Suprapubic skin (tissue), 4 donors: ENCODE measurements at regions not wholly inside any gene's neighbourhood (a gene's known extent, or its start where the extent isn't known, plus 50 kb on each side); places are given as distances from the start of the nearest gene placed in this dataset.

ENCODE experiments used
- DNase-seq, 2 donors: peaks; one replicate each; pipeline ENCODE4 v3.0.0-alpha.2; 2019; ENCODE audit warnings: low spot score in 2 of 2
- H3K27ac ChIP-seq: fragments of 200-600 bp; sonication (generic); one replicate; pipeline ENCODE4 v1.5.1; 2019
- H3K27me3 ChIP-seq: fragments of 200-600 bp; sonication (generic); one replicate; pipeline ENCODE4 v1.5.1; 2019
- H3K36me3 ChIP-seq: fragments of 200-600 bp; sonication (generic); one replicate; pipeline ENCODE4 v1.5.1; 2019
- H3K4me1 ChIP-seq: fragments of 200-600 bp; sonication (generic); one replicate; pipeline ENCODE4 v1.5.1; 2019
- H3K4me3 ChIP-seq: fragments of 200-600 bp; sonication (generic); one replicate; pipeline ENCODE4 v1.5.1; 2019; ENCODE audit warnings: mild to moderate bottlenecking
- H3K9me3 ChIP-seq: fragments of 200-600 bp; sonication (generic); one replicate; pipeline ENCODE4 v1.5.1; 2019
- EP300 ChIP-seq: sonication (generic); formaldehyde crosslinking; IDR thresholded peaks from one replicate; pipeline ENCODE4 v1.6.1; 2017; ENCODE audit warnings: antibody characterized with exemption
- POLR2A ChIP-seq, 2 donors: fragments of 450-650 bp; IDR thresholded peaks; one replicate each; pipeline ENCODE4 v1.6.1; 2017; ENCODE audit warnings: antibody characterized with exemption in 2 of 2, mild to moderate bottlenecking in 2 of 2, moderate library complexity in 2 of 2
- POLR2AphosphoS5 ChIP-seq, 3 donors: sonication (generic); formaldehyde crosslinking; IDR thresholded peaks; one replicate each; pipeline ENCODE4 v1.6.1; 2017; ENCODE audit warnings: antibody characterized with exemption in 3 of 3
- WGBS: methylation state at CpG from one replicate; pipeline ENCODE4 v1.1.5; 2018; 5-methylcytosine and 5-hydroxymethylcytosine counted together
- TF ChIP-seq, protein P1 (sequence below), 2 donors: fragments of 200-600 bp in 1 of 2; fragments of 450-650 bp in 1 of 2; sonication (generic) in 1 of 2; IDR thresholded peaks; one replicate each; pipeline ENCODE4 v1.5.1; 2016 to 2019; ENCODE audit warnings: antibody characterized with exemption in 2 of 2, mild to moderate bottlenecking in 1 of 2, moderate library complexity in 1 of 2

DNA sequence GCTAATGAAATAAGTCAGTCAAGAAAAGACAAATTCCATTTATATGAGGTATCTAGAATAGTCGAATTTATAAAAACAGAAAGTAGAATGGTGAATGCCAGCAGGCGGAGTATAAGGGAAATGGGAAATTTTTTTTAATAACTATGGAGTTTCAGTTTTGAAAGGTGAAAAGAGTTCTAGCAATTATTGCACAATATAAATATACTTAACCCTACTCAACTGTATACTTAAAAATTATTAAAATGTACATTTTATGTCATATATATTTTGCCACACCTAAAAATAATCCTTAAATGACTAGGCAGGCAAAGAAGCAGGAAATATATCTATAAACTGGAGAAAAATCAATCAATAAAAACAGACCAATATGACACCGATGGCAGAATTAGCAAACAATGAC is 196.5 kb upstream of the UBASH3B start:
- TF ChIP-seq POLR2AphosphoS5 (IDR thresholded peaks at IDR 0.05) (no peak), EP300 (no peak), POLR2A (IDR thresholded peaks at IDR 0.05) (no peak)
- DNase-seq: no peak
- peaks cover 10% of the 10 kb centered on the region for H3K9me3 ChIP-seq
- no peaks in the 10 kb centered on the region for H3K27me3 ChIP-seq
- 63% methylated on average over 3 of the region's 3 CpGs for WGBS
- no peaks in the 10 kb centered on the region for H3K36me3 ChIP-seq
- no peaks in the 10 kb centered on the region for H3K4me1 ChIP-seq
- H3K4me3 ChIP-seq: no peak overlapping the region
- H3K27ac ChIP-seq: no peak overlapping the region

DNA sequence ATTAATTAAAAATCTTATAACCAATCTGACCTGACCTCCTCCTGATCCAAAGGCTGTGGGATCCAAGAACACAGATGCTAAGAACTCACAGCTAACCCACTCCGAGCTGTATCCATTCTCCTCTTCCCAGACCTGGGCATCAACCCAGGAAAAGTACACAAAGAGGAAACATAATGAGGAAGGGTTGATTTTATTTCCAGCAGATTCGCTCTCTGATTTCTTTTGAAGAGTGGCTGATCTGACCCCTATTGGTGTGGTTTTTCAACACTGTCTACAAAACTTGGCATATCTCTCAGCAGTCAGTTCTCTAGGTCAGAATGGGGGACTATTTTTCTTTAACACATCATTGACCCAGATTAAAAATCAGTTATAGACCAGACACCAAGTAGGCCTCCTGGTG is 201.9 kb upstream of the UBASH3B start:
- 70% methylated on average over 2 of the region's 2 CpGs for WGBS
- H3K4me1 ChIP-seq: no peaks in the 10 kb centered on the region
- DNase-seq: no peak
- no peaks in the 10 kb centered on the region for H3K27me3 ChIP-seq
- H3K36me3 ChIP-seq: no peaks in the 10 kb centered on the region
- TF ChIP-seq EP300 (no peak), POLR2AphosphoS5 (IDR thresholded peaks at IDR 0.05) (no peak), POLR2A (IDR thresholded peaks at IDR 0.05) (no peak)
- TF ChIP-seq, protein P1, sequence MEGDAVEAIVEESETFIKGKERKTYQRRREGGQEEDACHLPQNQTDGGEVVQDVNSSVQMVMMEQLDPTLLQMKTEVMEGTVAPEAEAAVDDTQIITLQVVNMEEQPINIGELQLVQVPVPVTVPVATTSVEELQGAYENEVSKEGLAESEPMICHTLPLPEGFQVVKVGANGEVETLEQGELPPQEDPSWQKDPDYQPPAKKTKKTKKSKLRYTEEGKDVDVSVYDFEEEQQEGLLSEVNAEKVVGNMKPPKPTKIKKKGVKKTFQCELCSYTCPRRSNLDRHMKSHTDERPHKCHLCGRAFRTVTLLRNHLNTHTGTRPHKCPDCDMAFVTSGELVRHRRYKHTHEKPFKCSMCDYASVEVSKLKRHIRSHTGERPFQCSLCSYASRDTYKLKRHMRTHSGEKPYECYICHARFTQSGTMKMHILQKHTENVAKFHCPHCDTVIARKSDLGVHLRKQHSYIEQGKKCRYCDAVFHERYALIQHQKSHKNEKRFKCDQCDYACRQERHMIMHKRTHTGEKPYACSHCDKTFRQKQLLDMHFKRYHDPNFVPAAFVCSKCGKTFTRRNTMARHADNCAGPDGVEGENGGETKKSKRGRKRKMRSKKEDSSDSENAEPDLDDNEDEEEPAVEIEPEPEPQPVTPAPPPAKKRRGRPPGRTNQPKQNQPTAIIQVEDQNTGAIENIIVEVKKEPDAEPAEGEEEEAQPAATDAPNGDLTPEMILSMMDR (IDR thresholded peaks at IDR 0.05): no peak
- no peak overlapping the region for H3K27ac ChIP-seq
- no peak overlapping the region for H3K4me3 ChIP-seq
- H3K9me3 ChIP-seq: no peaks in the 10 kb centered on the region

DNA sequence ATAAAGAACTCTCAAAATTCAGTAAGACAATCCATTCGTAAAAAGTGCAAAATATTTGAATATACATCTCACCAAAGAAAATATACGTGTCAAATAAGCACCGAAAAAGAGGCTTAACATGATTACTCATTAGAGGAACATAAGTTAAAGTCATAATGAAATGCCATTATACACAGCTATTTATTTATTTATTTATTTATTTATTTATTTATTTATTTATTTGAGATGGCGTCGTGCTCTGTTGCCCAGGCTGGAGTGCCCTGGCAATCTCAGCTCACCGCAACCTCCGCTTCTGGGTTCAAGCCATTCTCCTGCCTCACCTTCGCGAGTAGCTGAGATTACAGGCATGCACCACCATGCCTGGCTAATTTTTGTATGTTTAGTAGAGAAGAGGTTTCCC is 203.6 kb upstream of the UBASH3B start:
- TF ChIP-seq, protein P1 (IDR thresholded peaks at IDR 0.05): no peak
- TF ChIP-seq EP300: no peak
- no peak for TF ChIP-seq POLR2A (IDR thresholded peaks at IDR 0.05)
- no peak for TF ChIP-seq POLR2AphosphoS5 (IDR thresholded peaks at IDR 0.05)
- no peak for DNase-seq
- Histone ChIP-seq H3K9me3 (no peaks in the 10 kb centered on the region), H3K36me3 (no peaks in the 10 kb centered on the region), H3K4me1 (no peaks in the 10 kb centered on the region), H3K27me3 (no peaks in the 10 kb centered on the region), H3K27ac (no peak overlapping the region), H3K4me3 (no peak overlapping the region)
- WGBS: 99% methylated on average over 9 of the region's 9 CpGs

DNA sequence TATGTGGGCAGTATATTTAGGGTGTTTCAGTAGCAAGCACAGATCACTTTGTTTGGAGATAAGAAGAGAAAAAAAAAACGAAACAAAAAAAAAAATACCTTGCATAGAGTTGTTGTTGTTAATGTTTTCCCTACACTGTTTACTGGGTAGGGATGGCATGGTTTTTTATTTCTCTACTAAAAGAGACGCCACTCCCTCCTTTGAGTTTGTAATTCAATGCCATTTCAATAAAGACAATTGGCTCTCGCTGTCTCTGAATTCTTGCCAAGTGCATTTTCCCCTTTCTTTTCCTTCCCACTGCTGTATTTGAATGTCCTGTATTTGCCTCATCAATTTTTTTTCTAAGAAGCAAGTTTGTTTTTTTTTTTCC is 213.9 kb upstream of the UBASH3B start:
- TF ChIP-seq POLR2AphosphoS5 (IDR thresholded peaks at IDR 0.05) (no peak), EP300 (no peak), POLR2A (IDR thresholded peaks at IDR 0.05) (no peak)
- TF ChIP-seq, protein P1 (IDR thresholded peaks at IDR 0.05): no peak
- Histone ChIP-seq H3K4me1 (peaks cover 23% of the 10 kb centered on the region), H3K27me3 (peaks cover 15% of the 10 kb centered on the region), H3K27ac (peak overlapping the region; percentile 64), H3K36me3 (no peaks in the 10 kb centered on the region), H3K4me3 (peak overlapping the region; percentile 45), H3K9me3 (no peaks in the 10 kb centered on the region)
- 10% methylated on average over 3 of the region's 3 CpGs for WGBS
- no peak for DNase-seq

DNA sequence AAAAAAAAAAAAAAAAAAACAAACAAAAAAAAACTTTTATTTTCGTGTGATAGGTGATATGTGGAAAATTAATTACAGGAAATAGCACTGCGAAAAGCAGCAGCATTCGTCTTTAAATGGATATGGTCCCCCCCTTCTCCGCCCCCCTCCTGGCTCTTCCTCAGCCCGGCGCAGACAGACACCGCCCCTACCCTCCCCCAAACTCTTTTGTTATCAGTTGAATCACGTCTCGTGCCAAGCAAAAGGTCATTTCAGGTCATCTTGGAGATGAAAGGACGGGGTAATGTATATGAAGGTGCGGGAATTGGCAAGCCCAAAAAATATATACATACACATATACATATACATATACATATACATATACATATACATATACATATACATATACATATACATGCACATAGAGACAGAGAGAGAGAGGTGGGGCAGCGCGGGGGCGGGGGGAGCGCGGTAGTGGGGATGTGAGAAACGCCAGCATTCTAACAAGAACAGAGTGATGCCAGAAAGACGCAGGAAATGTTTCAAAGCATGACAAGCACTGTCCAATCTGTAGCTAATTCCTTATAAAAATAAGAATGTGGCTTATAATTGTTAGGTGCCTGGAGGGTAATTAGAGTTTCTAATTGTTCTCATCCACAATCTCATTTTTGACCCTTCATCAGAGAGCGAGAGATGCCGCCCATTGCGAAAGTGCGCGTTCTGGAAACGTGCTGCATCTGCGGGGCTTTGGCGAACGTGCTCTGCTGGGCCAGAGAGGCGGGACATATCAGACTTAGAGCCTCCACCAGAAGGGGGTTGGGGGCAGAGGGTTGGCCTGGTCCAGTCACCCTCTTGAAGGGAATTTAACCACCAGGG is 214.5 kb upstream of the UBASH3B start:
- peak; percentile 81 to 85 for DNase-seq
- peak overlapping the region; percentile 45 for H3K4me3 ChIP-seq
- H3K4me1 ChIP-seq: peaks cover 23% of the 10 kb centered on the region
- H3K27me3 ChIP-seq: peaks cover 15% of the 10 kb centered on the region
- WGBS: under 1% methylated on average over 28 of the region's 28 CpGs
- H3K36me3 ChIP-seq: no peaks in the 10 kb centered on the region
- TF ChIP-seq, protein P1 (IDR thresholded peaks at IDR 0.05): no peak
- TF ChIP-seq POLR2A (IDR thresholded peaks at IDR 0.05) (no peak), EP300 (no peak), POLR2AphosphoS5 (IDR thresholded peaks at IDR 0.05) (no peak)
- peak overlapping the region; percentile 64 for H3K27ac ChIP-seq
- no peaks in the 10 kb centered on the region for H3K9me3 ChIP-seq
